Colonic mucosa (tissue), 4 donors: ENCODE measurements at regions not wholly inside any gene's neighbourhood (a gene's known extent, or its start where the extent isn't known, plus 50 kb on each side); places are given as distances from the start of the nearest gene placed in this dataset.
"Not testable (repeated sequence)": the region's sequence is repeated elsewhere in the genome, so short reads cannot be mapped to it uniquely, and the experiment has no call there.

ENCODE experiments used
- DNase-seq: peaks from one replicate; pipeline ENCODE4 v3.0.0-alpha.2; 2020
- H3K27ac ChIP-seq: fragments of 200-600 bp; one replicate; pipeline ENCODE4 v1.8.0; 2021
- H3K27me3 ChIP-seq: fragments of 200-600 bp; one replicate; pipeline ENCODE4 v1.8.0; 2021
- H3K36me3 ChIP-seq: fragments of 200-600 bp; one replicate; pipeline ENCODE4 v1.8.0; 2021
- H3K4me1 ChIP-seq: fragments of 200-600 bp; one replicate; pipeline ENCODE4 v1.8.0; 2021; ENCODE audit warnings: mild to moderate bottlenecking
- H3K4me3 ChIP-seq: fragments of 200-600 bp; one replicate; pipeline ENCODE4 v1.8.0; 2021
- H3K9ac ChIP-seq, 2 donors: one replicate each; pipeline ENCODE4 v1.7.0; 2013; ENCODE audit warnings: control low read depth in 2 of 2, low read depth in 2 of 2, low read length in 2 of 2
- H3K9me3 ChIP-seq: fragments of 200-600 bp; one replicate; pipeline ENCODE4 v1.8.0; 2021
- CTCF ChIP-seq: fragments of 200-600 bp; IDR thresholded peaks from one replicate; pipeline ENCODE4 v1.8.0; 2022; ENCODE audit warnings: antibody characterized with exemption, mild to moderate bottlenecking
- intact Hi-C: fragments of 100-400 bp; cut with DNase I; formaldehyde crosslinking; loops from one replicate; pipeline ENCODE4 v1.14.1; 2022
- donor health status: healthy.
- donor health status: DM: no; HTN: no; CAD: no.
- donor health status: DM: no; HTN: no; CAD: no.

GRCh38 chr2:195572895-195573683 is 83.9 kb upstream of the SLC39A10 start:
- intact Hi-C loops = no loop called here
- no peak for DNase-seq
- Histone ChIP-seq H3K4me3 (no peak overlapping the region), H3K27ac (no peak overlapping the region), H3K4me1 (no peaks in the 10 kb centered on the region), H3K36me3 (no peaks in the 10 kb centered on the region), H3K9ac (no peak overlapping the region), H3K27me3 (no peaks in the 10 kb centered on the region), H3K9me3 (no peaks in the 10 kb centered on the region)
- TF ChIP-seq CTCF = no peak

GRCh38 chr2:195570329-195570728 is 86.7 kb upstream of the SLC39A10 start:
- intact Hi-C loops = no loop called here
- no peak for DNase-seq
- Histone ChIP-seq H3K4me1 (peaks cover 6% of the 10 kb centered on the region), H3K27me3 (no peaks in the 10 kb centered on the region), H3K27ac (no peak overlapping the region), H3K9ac (no peak overlapping the region), H3K4me3 (no peak overlapping the region), H3K9me3 (no peaks in the 10 kb centered on the region), H3K36me3 (no peaks in the 10 kb centered on the region)
- no peak for TF ChIP-seq CTCF

- H3K4me3 ChIP-seq = no peak overlapping the region
- H3K4me1 ChIP-seq = peaks cover 6% of the 10 kb centered on the region
- H3K27me3 ChIP-seq = no peaks in the 10 kb centered on the region
- no peak overlapping the region for H3K27ac ChIP-seq
- intact Hi-C loops = no loop called here
- no peaks in the 10 kb centered on the region for H3K9me3 ChIP-seq
- DNase-seq = no peak
- no peak overlapping the region for H3K9ac ChIP-seq
- no peak for TF ChIP-seq CTCF
- H3K36me3 ChIP-seq = no peaks in the 10 kb centered on the region
Measured at GRCh38 chr2:195569255-195569654, 87.8 kb upstream of the SLC39A10 start.

GRCh38 chr2:195564625-195565135 is 92.3 kb upstream of the SLC39A10 start:
- H3K4me3 ChIP-seq, H3K36me3 ChIP-seq, H3K9ac ChIP-seq, H3K27ac ChIP-seq, H3K27me3 ChIP-seq, H3K4me1 ChIP-seq, DNase-seq, H3K9me3 ChIP-seq, intact Hi-C loops: not testable (repeated sequence)

- peaks cover 6% of the 10 kb centered on the region for H3K4me1 ChIP-seq
- TF ChIP-seq CTCF = no peak
- no peaks in the 10 kb centered on the region for H3K27me3 ChIP-seq
- intact Hi-C loops = no loop called here
- H3K36me3 ChIP-seq = no peaks in the 10 kb centered on the region
- no peak overlapping the region for H3K9ac ChIP-seq
- no peak overlapping the region for H3K4me3 ChIP-seq
- no peak overlapping the region for H3K27ac ChIP-seq
- H3K9me3 ChIP-seq = no peaks in the 10 kb centered on the region
- no peak for DNase-seq
Measured at GRCh38 chr2:195563857-195564512, 93.0 kb upstream of the SLC39A10 start.
